H1 (cell line): ENCODE measurements at regions not wholly inside any gene's neighbourhood (a gene's known extent, or its start where the extent isn't known, plus 50 kb on each side); places are given as distances from the start of the nearest gene placed in this dataset.

Experiments used
- CTCF ChIA-PET: fragments of 300-600 bp; sonication (Branson Sonifier 250); formaldehyde crosslinking; loops from one replicate; lab custom pipeline; 2021; ENCODE audit not compliant: partially characterized antibody; lab: Charles Lee
- POLR2A ChIA-PET: fragments of 300-600 bp; sonication (Branson Sonifier 250); formaldehyde crosslinking; loops from one replicate; lab custom pipeline; 2021; ENCODE audit warnings: inconsistent platforms; ENCODE audit not compliant: partially characterized antibody; lab: Charles Lee
- DNase-seq, 2 experiments: peaks; one replicate each; pipeline versions ENCODE4 v3.0.0 to v3.0.0-alpha.2; 2010 to 2022; ENCODE audit warnings: low spot score in 2 of 2, low read depth in 1 of 2, mixed read lengths in 1 of 2
- FAIRE-seq: peaks from 2 replicates; lab custom pipeline; 2011; peaks lifted over from hg19 to GRCh38; lab: Jason Lieb, UNC
- H2AFZ ChIP-seq: 2 replicates; pipeline ENCODE4 v1.8.1; 2012; ENCODE audit warnings: low read length, inconsistent platforms
- H2AK5ac ChIP-seq: 2 replicates; pipeline ENCODE4 v1.6.1; 2013; ENCODE audit warnings: low read depth, low read length
- H2BK120ac ChIP-seq: replicated peaks from 2 replicates; pipeline ENCODE3; 2013; ENCODE audit warnings: low read depth, low read length, inconsistent platforms
- H2BK12ac ChIP-seq: 2 replicates; pipeline ENCODE4 v1.6.1; 2013; ENCODE audit warnings: low read depth, low read length
- H2BK15ac ChIP-seq: 2 replicates; pipeline ENCODE4 v1.6.1; 2013; ENCODE audit warnings: low read length
- H2BK20ac ChIP-seq: 2 replicates; pipeline ENCODE4 v1.6.1; 2013; ENCODE audit warnings: low read length
- H2BK5ac ChIP-seq: 2 replicates; pipeline ENCODE4 v1.6.1; 2013; ENCODE audit warnings: low read depth, low read length
- H3K14ac ChIP-seq: 2 replicates; pipeline ENCODE4 v1.6.1; 2013; ENCODE audit warnings: inconsistent platforms; ENCODE audit not compliant: insufficient read length
- H3K18ac ChIP-seq: 2 replicates; pipeline ENCODE4 v1.6.1; 2013; ENCODE audit warnings: low read length; ENCODE audit errors: extremely low read depth
- H3K23ac ChIP-seq: 2 replicates; pipeline ENCODE4 v1.6.1; 2013; ENCODE audit warnings: inconsistent platforms; ENCODE audit not compliant: insufficient read length
- H3K23me2 ChIP-seq: 2 replicates; pipeline ENCODE4 v1.6.1; 2013; ENCODE audit warnings: low read depth, low read length
- H3K27ac ChIP-seq: 2 replicates; pipeline ENCODE4 v1.6.1; 2011; ENCODE audit warnings: low read depth, low read length, inconsistent platforms
- H3K27me3 ChIP-seq, 4 experiments: replicated peaks in 1 of 4; 1 replicate in 1 of 4; 2 replicates in 3 of 4; pipeline versions ENCODE4 v1.6.1 to v1.8.1; 2011 to 2013; ENCODE audit warnings: low read length in 3 of 4, mild to moderate bottlenecking in 3 of 4, inconsistent platforms in 2 of 4, mixed read lengths in 2 of 4, moderate library complexity in 1 of 4; ENCODE audit not compliant: control insufficient read depth in 3 of 4, insufficient read depth in 3 of 4; ENCODE audit errors: extremely low read depth in 1 of 4
- H3K36me3 ChIP-seq, 4 experiments: 2 replicates each; pipeline versions ENCODE4 v1.6.1 to v1.8.1; 2011 to 2013; ENCODE audit warnings: mild to moderate bottlenecking in 4 of 4, low read length in 3 of 4, moderate library complexity in 2 of 4, control low read depth in 1 of 4, inconsistent platforms in 1 of 4; ENCODE audit not compliant: insufficient read depth in 4 of 4, control insufficient read depth in 2 of 4
- H3K4ac ChIP-seq: replicated peaks from 2 replicates; pipeline ENCODE3; 2013; ENCODE audit warnings: low read length, low read depth, mixed read lengths, inconsistent platforms; ENCODE audit not compliant: insufficient read length
- H3K4me1 ChIP-seq, 4 experiments: replicated peaks in 1 of 4; 1 replicate in 1 of 4; 2 replicates in 3 of 4; pipeline versions ENCODE4 v1.6.1 to v1.8.1; 2011 to 2013; ENCODE audit warnings: low read length in 3 of 4, inconsistent platforms in 2 of 4, mixed read lengths in 1 of 4; ENCODE audit not compliant: insufficient read depth in 4 of 4, control insufficient read depth in 3 of 4
- H3K4me2 ChIP-seq, 2 experiments: 2 replicates each; pipeline versions ENCODE4 v1.6.1 to v1.8.1; 2011 to 2013; ENCODE audit warnings: low read depth in 2 of 2, low read length in 2 of 2, control low read depth in 1 of 2, inconsistent platforms in 1 of 2, mild to moderate bottlenecking in 1 of 2; ENCODE audit not compliant: insufficient read depth in 1 of 2
- H3K4me3 ChIP-seq, 4 experiments: fragments of 200-600, 300-600 bp in 1 of 4; sonication (generic), shearing (Covaris generic), sonication (Bioruptor Twin) in 1 of 4; 2 replicates each; pipeline versions ENCODE4 v1.5.1 to v1.8.1; 2011 to 2016; ENCODE audit warnings: low read length in 4 of 4, low read depth in 3 of 4, control low read depth in 2 of 4, inconsistent platforms in 2 of 4, mild to moderate bottlenecking in 2 of 4, mixed read lengths in 1 of 4, moderate library complexity in 1 of 4; ENCODE audit not compliant: insufficient read depth in 2 of 4; ENCODE audit errors: extremely low read depth in 1 of 4
- H3K56ac ChIP-seq: replicated peaks from 2 replicates; pipeline ENCODE3; 2013; ENCODE audit warnings: low read depth, mild to moderate bottlenecking, mixed read lengths, low read length, inconsistent platforms; ENCODE audit not compliant: insufficient read length
- H3K79me1 ChIP-seq: 2 replicates; pipeline ENCODE4 v1.6.1; 2013; ENCODE audit warnings: low read depth, low read length, control low read depth
- H3K79me2 ChIP-seq, 2 experiments: 2 replicates each; pipeline versions ENCODE4 v1.6.1 to v1.8.1; 2012 to 2013; ENCODE audit warnings: low read length in 2 of 2, mild to moderate bottlenecking in 2 of 2, inconsistent platforms in 1 of 2; ENCODE audit not compliant: insufficient read depth in 2 of 2, control insufficient read depth in 1 of 2
- H3K9ac ChIP-seq, 4 experiments: replicated peaks in 1 of 4; 1 replicate in 1 of 4; 2 replicates in 3 of 4; pipeline versions ENCODE4 v1.6.1 to v1.8.1; 2011 to 2013; ENCODE audit warnings: low read depth in 3 of 4, low read length in 3 of 4, control low read depth in 2 of 4, mild to moderate bottlenecking in 2 of 4, moderate library complexity in 2 of 4, inconsistent platforms in 1 of 4; ENCODE audit errors: extremely low read depth in 1 of 4
- H3K9me3 ChIP-seq, 2 experiments: 2 replicates each; pipeline versions ENCODE4 v1.6.1 to v1.8.1; 2012 to 2013; ENCODE audit warnings: mild to moderate bottlenecking in 2 of 2, moderate library complexity in 2 of 2, control low read depth in 1 of 2, inconsistent platforms in 1 of 2, low read depth in 1 of 2, low read length in 1 of 2, mixed read lengths in 1 of 2; ENCODE audit not compliant: insufficient read depth in 2 of 2
- H4K20me1 ChIP-seq, 2 experiments: replicated peaks in 1 of 2; 2 replicates each; pipeline versions ENCODE3 to v1.8.1; 2011 to 2013; ENCODE audit warnings: inconsistent platforms in 2 of 2, low read length in 2 of 2, mild to moderate bottlenecking in 1 of 2; ENCODE audit not compliant: insufficient read depth in 2 of 2, control insufficient read depth in 1 of 2
- H4K5ac ChIP-seq: 2 replicates; pipeline ENCODE4 v1.6.1; 2013; ENCODE audit warnings: low read length, low read depth, mixed read lengths, inconsistent platforms; ENCODE audit not compliant: insufficient read length
- H4K8ac ChIP-seq: 2 replicates; pipeline ENCODE4 v1.8.0; 2013; ENCODE audit warnings: mild to moderate bottlenecking, moderate library complexity, low read length, inconsistent platforms; ENCODE audit not compliant: insufficient read depth; ENCODE audit errors: extremely low read depth
- H4K91ac ChIP-seq: replicated peaks from 2 replicates; pipeline ENCODE3; 2013; ENCODE audit warnings: low read length, mixed read lengths, inconsistent platforms; ENCODE audit not compliant: insufficient read length
- BACH1 ChIP-seq: IDR thresholded peaks from 2 replicates; pipeline ENCODE4 v1.6.1; 2012; ENCODE audit warnings: low read length, improper control_type of control experiment
- SP1 ChIP-seq: IDR thresholded peaks from 2 replicates; pipeline ENCODE4 v1.6.1; 2011; ENCODE audit warnings: low read depth, low read length
- WGBS, 2 experiments: shearing (Covaris generic) in 1 of 2; methylation state at CpG; one replicate each; pipeline versions ENCODE4 v1.1.6 to v1.1.7; 2013 to 2015; ENCODE audit warnings: low lambda C conversion rate in 2 of 2, mixed read lengths in 2 of 2, inconsistent platforms in 1 of 2, low coverage in 1 of 2, missing lambda C conversion rate in 1 of 2; ENCODE audit not compliant: insufficient replicate concordance in 2 of 2, insufficient coverage in 1 of 2, insufficient read length in 1 of 2; ENCODE audit errors: extremely low coverage in 1 of 2, missing lambda C conversion rate in 1 of 2; 5-methylcytosine and 5-hydroxymethylcytosine counted together

DNA sequence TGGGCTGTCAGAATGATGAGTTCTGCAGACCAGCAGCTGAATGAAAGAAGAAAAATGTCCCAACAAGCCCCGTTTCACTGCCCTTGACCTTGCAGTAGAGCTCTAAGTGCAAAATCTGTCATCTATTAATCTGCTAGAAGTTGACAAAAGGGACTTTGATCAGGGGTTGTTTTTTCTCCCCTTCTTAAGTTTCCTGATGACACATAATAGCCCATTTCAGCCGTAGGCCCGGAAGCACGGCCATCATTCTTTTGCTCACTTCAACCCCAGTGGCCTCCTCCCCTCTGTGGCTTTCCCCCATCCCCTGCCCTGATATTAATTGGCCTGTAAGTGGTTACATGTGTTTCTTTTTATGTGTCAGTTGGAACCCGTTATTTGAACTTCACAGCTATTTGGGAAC is 298.9 kb downstream of the RPLP1 start:
- 0 out of 4 replicates have a peak, but pooled peaks cover 0 to 2% of the 10 kb centered on the region in 2 experiments for H3K9me3 ChIP-seq
- H2BK5ac ChIP-seq = no peak overlapping the region
- H3K23me2 ChIP-seq = no peaks in the 10 kb centered on the region; the same call in 1 of the 2 replicates
- H3K36me3 ChIP-seq = no peaks in the 10 kb centered on the region
- no peak overlapping the region for H4K8ac ChIP-seq
- H3K4ac ChIP-seq = no peak overlapping the region
- no peaks in the 10 kb centered on the region for H3K79me2 ChIP-seq
- no peak overlapping the region for H2BK20ac ChIP-seq
- no peak overlapping the region for H4K5ac ChIP-seq
- DNase-seq (no peak), FAIRE-seq (no peak)
- H4K20me1 ChIP-seq = no peaks in the 10 kb centered on the region
- no peak overlapping the region for H3K4me2 ChIP-seq
- no peak overlapping the region for H3K4me3 ChIP-seq
- H2BK15ac ChIP-seq = no peak overlapping the region
- no peaks in the 10 kb centered on the region for H3K79me1 ChIP-seq
- no peak overlapping the region for H2AK5ac ChIP-seq
- H3K14ac ChIP-seq = no peak overlapping the region
- ChIA-PET POLR2A (no interaction called here), CTCF (interaction anchor here (0.6 to 1.3 kb wide), 2 partner anchors 144 to 276 kb away, joined by 3 to 4 read pairs; no protein-coding TSS in a partner anchor)
- WGBS, 2 experiments = 96% methylated on average over 5 of the region's 5 CpGs; no CpG with 5 or more reads in 1 of the 2 experiments
- no peak overlapping the region for H4K91ac ChIP-seq
- no peak overlapping the region for H3K56ac ChIP-seq
- H3K27ac ChIP-seq = no peak overlapping the region
- no peak overlapping the region for H3K23ac ChIP-seq
- H2BK12ac ChIP-seq = no peak overlapping the region
- H3K27me3 ChIP-seq = no peaks in the 10 kb centered on the region
- H2BK120ac ChIP-seq = no peak overlapping the region
- H3K4me1 ChIP-seq = peaks cover 0 to 9% (median 3%) of the 10 kb centered on the region in 4 experiments; a peak in 3 of 7 replicates
- H3K18ac ChIP-seq = no peak overlapping the region
- no peak overlapping the region for H3K9ac ChIP-seq
- H2AFZ ChIP-seq = no peak overlapping the region
- TF ChIP-seq BACH1 (no peak), SP1 (no peak)
